H1 (cell line): ENCODE measurements at regions not wholly inside any gene's neighbourhood (a gene's known extent, or its start where the extent isn't known, plus 50 kb on each side); places are given as distances from the start of the nearest gene placed in this dataset.

ENCODE experiments used
- CTCF ChIA-PET: fragments of 300-600 bp; sonication (Branson Sonifier 250); formaldehyde crosslinking; loops from one replicate; lab custom pipeline; 2021; ENCODE audit not compliant: partially characterized antibody; lab: Charles Lee
- POLR2A ChIA-PET: fragments of 300-600 bp; sonication (Branson Sonifier 250); formaldehyde crosslinking; loops from one replicate; lab custom pipeline; 2021; ENCODE audit warnings: inconsistent platforms; ENCODE audit not compliant: partially characterized antibody; lab: Charles Lee
- DNase-seq, 2 experiments: peaks; one replicate each; pipeline versions ENCODE4 v3.0.0 to v3.0.0-alpha.2; 2010 to 2022; ENCODE audit warnings: low spot score in 2 of 2, low read depth in 1 of 2, mixed read lengths in 1 of 2
- FAIRE-seq: peaks from 2 replicates; lab custom pipeline; 2011; peaks lifted over from hg19 to GRCh38; lab: Jason Lieb, UNC
- H2AFZ ChIP-seq: 2 replicates; pipeline ENCODE4 v1.8.1; 2012; ENCODE audit warnings: low read length, inconsistent platforms
- H2AK5ac ChIP-seq: 2 replicates; pipeline ENCODE4 v1.6.1; 2013; ENCODE audit warnings: low read depth, low read length
- H2BK120ac ChIP-seq: replicated peaks from 2 replicates; pipeline ENCODE3; 2013; ENCODE audit warnings: low read depth, low read length, inconsistent platforms
- H2BK12ac ChIP-seq: 2 replicates; pipeline ENCODE4 v1.6.1; 2013; ENCODE audit warnings: low read depth, low read length
- H2BK15ac ChIP-seq: 2 replicates; pipeline ENCODE4 v1.6.1; 2013; ENCODE audit warnings: low read length
- H2BK20ac ChIP-seq: 2 replicates; pipeline ENCODE4 v1.6.1; 2013; ENCODE audit warnings: low read length
- H2BK5ac ChIP-seq: 2 replicates; pipeline ENCODE4 v1.6.1; 2013; ENCODE audit warnings: low read depth, low read length
- H3K14ac ChIP-seq: 2 replicates; pipeline ENCODE4 v1.6.1; 2013; ENCODE audit warnings: inconsistent platforms; ENCODE audit not compliant: insufficient read length
- H3K18ac ChIP-seq: 2 replicates; pipeline ENCODE4 v1.6.1; 2013; ENCODE audit warnings: low read length; ENCODE audit errors: extremely low read depth
- H3K23ac ChIP-seq: 2 replicates; pipeline ENCODE4 v1.6.1; 2013; ENCODE audit warnings: inconsistent platforms; ENCODE audit not compliant: insufficient read length
- H3K23me2 ChIP-seq: 2 replicates; pipeline ENCODE4 v1.6.1; 2013; ENCODE audit warnings: low read depth, low read length
- H3K27ac ChIP-seq: 2 replicates; pipeline ENCODE4 v1.6.1; 2011; ENCODE audit warnings: low read depth, low read length, inconsistent platforms
- H3K27me3 ChIP-seq, 4 experiments: replicated peaks in 1 of 4; 1 replicate in 1 of 4; 2 replicates in 3 of 4; pipeline versions ENCODE4 v1.6.1 to v1.8.1; 2011 to 2013; ENCODE audit warnings: low read length in 3 of 4, mild to moderate bottlenecking in 3 of 4, inconsistent platforms in 2 of 4, mixed read lengths in 2 of 4, moderate library complexity in 1 of 4; ENCODE audit not compliant: control insufficient read depth in 3 of 4, insufficient read depth in 3 of 4; ENCODE audit errors: extremely low read depth in 1 of 4
- H3K36me3 ChIP-seq, 4 experiments: 2 replicates each; pipeline versions ENCODE4 v1.6.1 to v1.8.1; 2011 to 2013; ENCODE audit warnings: mild to moderate bottlenecking in 4 of 4, low read length in 3 of 4, moderate library complexity in 2 of 4, control low read depth in 1 of 4, inconsistent platforms in 1 of 4; ENCODE audit not compliant: insufficient read depth in 4 of 4, control insufficient read depth in 2 of 4
- H3K4ac ChIP-seq: replicated peaks from 2 replicates; pipeline ENCODE3; 2013; ENCODE audit warnings: low read length, low read depth, mixed read lengths, inconsistent platforms; ENCODE audit not compliant: insufficient read length
- H3K4me1 ChIP-seq, 4 experiments: replicated peaks in 1 of 4; 1 replicate in 1 of 4; 2 replicates in 3 of 4; pipeline versions ENCODE4 v1.6.1 to v1.8.1; 2011 to 2013; ENCODE audit warnings: low read length in 3 of 4, inconsistent platforms in 2 of 4, mixed read lengths in 1 of 4; ENCODE audit not compliant: insufficient read depth in 4 of 4, control insufficient read depth in 3 of 4
- H3K4me2 ChIP-seq, 2 experiments: 2 replicates each; pipeline versions ENCODE4 v1.6.1 to v1.8.1; 2011 to 2013; ENCODE audit warnings: low read depth in 2 of 2, low read length in 2 of 2, control low read depth in 1 of 2, inconsistent platforms in 1 of 2, mild to moderate bottlenecking in 1 of 2; ENCODE audit not compliant: insufficient read depth in 1 of 2
- H3K4me3 ChIP-seq, 4 experiments: fragments of 200-600, 300-600 bp in 1 of 4; sonication (generic), shearing (Covaris generic), sonication (Bioruptor Twin) in 1 of 4; 2 replicates each; pipeline versions ENCODE4 v1.5.1 to v1.8.1; 2011 to 2016; ENCODE audit warnings: low read length in 4 of 4, low read depth in 3 of 4, control low read depth in 2 of 4, inconsistent platforms in 2 of 4, mild to moderate bottlenecking in 2 of 4, mixed read lengths in 1 of 4, moderate library complexity in 1 of 4; ENCODE audit not compliant: insufficient read depth in 2 of 4; ENCODE audit errors: extremely low read depth in 1 of 4
- H3K56ac ChIP-seq: replicated peaks from 2 replicates; pipeline ENCODE3; 2013; ENCODE audit warnings: low read depth, mild to moderate bottlenecking, mixed read lengths, low read length, inconsistent platforms; ENCODE audit not compliant: insufficient read length
- H3K79me1 ChIP-seq: 2 replicates; pipeline ENCODE4 v1.6.1; 2013; ENCODE audit warnings: low read depth, low read length, control low read depth
- H3K79me2 ChIP-seq, 2 experiments: 2 replicates each; pipeline versions ENCODE4 v1.6.1 to v1.8.1; 2012 to 2013; ENCODE audit warnings: low read length in 2 of 2, mild to moderate bottlenecking in 2 of 2, inconsistent platforms in 1 of 2; ENCODE audit not compliant: insufficient read depth in 2 of 2, control insufficient read depth in 1 of 2
- H3K9ac ChIP-seq, 4 experiments: replicated peaks in 1 of 4; 1 replicate in 1 of 4; 2 replicates in 3 of 4; pipeline versions ENCODE4 v1.6.1 to v1.8.1; 2011 to 2013; ENCODE audit warnings: low read depth in 3 of 4, low read length in 3 of 4, control low read depth in 2 of 4, mild to moderate bottlenecking in 2 of 4, moderate library complexity in 2 of 4, inconsistent platforms in 1 of 4; ENCODE audit errors: extremely low read depth in 1 of 4
- H3K9me3 ChIP-seq, 2 experiments: 2 replicates each; pipeline versions ENCODE4 v1.6.1 to v1.8.1; 2012 to 2013; ENCODE audit warnings: mild to moderate bottlenecking in 2 of 2, moderate library complexity in 2 of 2, control low read depth in 1 of 2, inconsistent platforms in 1 of 2, low read depth in 1 of 2, low read length in 1 of 2, mixed read lengths in 1 of 2; ENCODE audit not compliant: insufficient read depth in 2 of 2
- H4K20me1 ChIP-seq, 2 experiments: replicated peaks in 1 of 2; 2 replicates each; pipeline versions ENCODE3 to v1.8.1; 2011 to 2013; ENCODE audit warnings: inconsistent platforms in 2 of 2, low read length in 2 of 2, mild to moderate bottlenecking in 1 of 2; ENCODE audit not compliant: insufficient read depth in 2 of 2, control insufficient read depth in 1 of 2
- H4K5ac ChIP-seq: 2 replicates; pipeline ENCODE4 v1.6.1; 2013; ENCODE audit warnings: low read length, low read depth, mixed read lengths, inconsistent platforms; ENCODE audit not compliant: insufficient read length
- H4K8ac ChIP-seq: 2 replicates; pipeline ENCODE4 v1.8.0; 2013; ENCODE audit warnings: mild to moderate bottlenecking, moderate library complexity, low read length, inconsistent platforms; ENCODE audit not compliant: insufficient read depth; ENCODE audit errors: extremely low read depth
- H4K91ac ChIP-seq: replicated peaks from 2 replicates; pipeline ENCODE3; 2013; ENCODE audit warnings: low read length, mixed read lengths, inconsistent platforms; ENCODE audit not compliant: insufficient read length
- BCL11A ChIP-seq, 2 experiments: IDR thresholded peaks; one replicate each; pipeline ENCODE4 v1.6.1; 2011; ENCODE audit warnings: low read depth in 2 of 2, low read length in 2 of 2, mild to moderate bottlenecking in 2 of 2
- CBX5 ChIP-seq: fragments of 300-800, 300-1000 bp; sonication (generic); IDR thresholded peaks from 2 replicates; pipeline ENCODE4 v1.7.1; 2016; ENCODE audit warnings: antibody characterized with exemption, low read length, low read depth
- CBX8 ChIP-seq: fragments of 300-800, 300-1000 bp; sonication (generic); IDR thresholded peaks from 2 replicates; pipeline ENCODE4 v1.7.1; 2016; ENCODE audit warnings: low read depth, low read length, borderline replicate concordance
- CREB1 ChIP-seq: IDR thresholded peaks from 2 replicates; pipeline ENCODE4 v1.6.1; 2012; ENCODE audit warnings: inconsistent platforms
- EP300 ChIP-seq, 2 experiments: IDR thresholded peaks; 1 replicate in 1 of 2; 2 replicates in 1 of 2; pipeline ENCODE4 v1.6.1; 2011 to 2012; ENCODE audit warnings: low read depth in 2 of 2, low read length in 2 of 2, mild to moderate bottlenecking in 2 of 2, borderline replicate concordance in 1 of 2, inconsistent platforms in 1 of 2, moderate library complexity in 1 of 2
- KDM5A ChIP-seq: fragments of 200-600 bp; IDR thresholded peaks from 2 replicates; pipeline ENCODE4 v1.7.1; 2012; ENCODE audit warnings: mild to moderate bottlenecking, low read length, inconsistent platforms, mixed read lengths
- POLR2A ChIP-seq, 2 experiments: IDR thresholded peaks; 1 replicate in 1 of 2; 2 replicates in 1 of 2; pipeline ENCODE4 v1.6.1; 2011; ENCODE audit warnings: low read depth in 2 of 2, low read length in 2 of 2, mild to moderate bottlenecking in 2 of 2; ENCODE audit errors: control extremely low read depth in 1 of 2
- RXRA ChIP-seq: IDR thresholded peaks from 2 replicates; pipeline ENCODE4 v1.6.1; 2011; ENCODE audit warnings: low read depth, mild to moderate bottlenecking, low read length, moderate library complexity; ENCODE audit not compliant: insufficient read depth
- SP4 ChIP-seq: IDR thresholded peaks from 2 replicates; pipeline ENCODE4 v1.6.1; 2012; ENCODE audit warnings: low read length, inconsistent platforms
- TBP ChIP-seq: IDR thresholded peaks from 2 replicates; pipeline ENCODE4 v1.6.1; 2011; ENCODE audit warnings: low read depth, low read length, improper control_type of control experiment
- WGBS, 2 experiments: shearing (Covaris generic) in 1 of 2; methylation state at CpG; one replicate each; pipeline versions ENCODE4 v1.1.6 to v1.1.7; 2013 to 2015; ENCODE audit warnings: low lambda C conversion rate in 2 of 2, mixed read lengths in 2 of 2, inconsistent platforms in 1 of 2, low coverage in 1 of 2, missing lambda C conversion rate in 1 of 2; ENCODE audit not compliant: insufficient replicate concordance in 2 of 2, insufficient coverage in 1 of 2, insufficient read length in 1 of 2; ENCODE audit errors: extremely low coverage in 1 of 2, missing lambda C conversion rate in 1 of 2; 5-methylcytosine and 5-hydroxymethylcytosine counted together
- TF ChIP-seq, protein P1 (sequence below), 3 experiments: IDR thresholded peaks; 1 replicate in 2 of 3; 2 replicates in 1 of 3; pipeline versions ENCODE4 v1.5.1 to v1.6.1; 2011; ENCODE audit warnings: low read length in 3 of 3, mild to moderate bottlenecking in 3 of 3, inconsistent platforms in 2 of 3, low read depth in 1 of 3, moderate library complexity in 1 of 3; ENCODE audit not compliant: insufficient read depth in 1 of 3; ENCODE audit errors: control extremely low read depth in 1 of 3
- TF ChIP-seq, protein P2 (sequence below): IDR thresholded peaks from 2 replicates; pipeline ENCODE4 v1.6.1; 2012; ENCODE audit warnings: inconsistent platforms

DNA sequence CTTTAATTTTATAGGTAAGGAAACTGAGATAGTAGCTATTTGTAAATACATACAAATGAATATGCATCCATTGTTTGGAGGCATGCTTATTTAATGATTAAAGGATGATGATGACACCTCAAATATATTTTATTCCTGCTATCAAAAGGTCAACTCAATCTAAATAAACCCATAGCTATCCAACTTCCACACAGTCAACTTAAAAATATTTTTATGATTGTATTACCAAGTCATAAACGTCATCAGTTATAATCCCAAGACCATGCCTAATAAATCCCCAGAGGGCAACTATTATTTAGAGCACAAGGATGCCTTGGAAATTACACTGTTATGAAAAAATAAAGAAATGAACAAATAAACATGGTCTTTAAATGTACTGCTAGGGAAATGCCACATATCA, 102.1 kb downstream of the MPP7 start:
- CTCF ChIA-PET: interaction anchor here (1.0 to 2.2 kb wide), 2 partner anchors 8 to 41 kb away, joined by 3 to 8 read pairs; no protein-coding TSS in a partner anchor
- H3K9me3 ChIP-seq: no peaks in the 10 kb centered on the region
- no peak overlapping the region for H4K91ac ChIP-seq
- no peaks in the 10 kb centered on the region for H4K20me1 ChIP-seq
- H3K4me1 ChIP-seq: no peaks in the 10 kb centered on the region
- H3K27me3 ChIP-seq: no peaks in the 10 kb centered on the region
- no peak overlapping the region for H2BK5ac ChIP-seq
- H3K4me2 ChIP-seq: no peak overlapping the region
- no peak overlapping the region for H2AK5ac ChIP-seq
- H2BK12ac ChIP-seq: no peak overlapping the region
- H3K79me2 ChIP-seq: no peaks in the 10 kb centered on the region
- no peak overlapping the region for H3K9ac ChIP-seq
- H4K8ac ChIP-seq: no peak overlapping the region
- no peak overlapping the region for H3K27ac ChIP-seq
- H3K36me3 ChIP-seq: no peaks in the 10 kb centered on the region
- H3K56ac ChIP-seq: no peak overlapping the region
- no peak overlapping the region for H3K18ac ChIP-seq
- H3K23me2 ChIP-seq: no peaks in the 10 kb centered on the region
- H3K14ac ChIP-seq: no peak overlapping the region
- no peak overlapping the region for H4K5ac ChIP-seq
- FAIRE-seq: no peak
- no peak overlapping the region for H2BK120ac ChIP-seq
- WGBS, 2 experiments: 92% methylated on average over 1 of the region's 1 CpG; no CpG with 5 or more reads in 1 of the 2 experiments
- no peak for DNase-seq
- H2AFZ ChIP-seq: no peak overlapping the region
- H2BK20ac ChIP-seq: no peak overlapping the region
- H3K4ac ChIP-seq: no peak overlapping the region
- POLR2A ChIA-PET: no interaction called here
- H3K4me3 ChIP-seq: no peak overlapping the region
- H2BK15ac ChIP-seq: no peak overlapping the region
- TF ChIP-seq CBX8 (no peak), TBP (no peak), EP300 (IDR thresholded peaks at IDR 0.05; ENCODE audit: borderline replicate concordance in 1 of 2, low read depth in 2 of 2, low read length in 2 of 2) (no peak), POLR2A (IDR thresholded peaks at IDR 0.05; ENCODE audit: control extremely low read depth in 1 of 2, low read depth in 2 of 2, low read length in 2 of 2) (no peak), BCL11A (IDR thresholded peaks at IDR 0.05; ENCODE audit: low read depth in 2 of 2, low read length in 2 of 2) (no peak), RXRA (no peak), KDM5A (no peak), CREB1 (no peak), SP4 (no peak), CBX5 (no peak)
- TF ChIP-seq, protein P1, sequence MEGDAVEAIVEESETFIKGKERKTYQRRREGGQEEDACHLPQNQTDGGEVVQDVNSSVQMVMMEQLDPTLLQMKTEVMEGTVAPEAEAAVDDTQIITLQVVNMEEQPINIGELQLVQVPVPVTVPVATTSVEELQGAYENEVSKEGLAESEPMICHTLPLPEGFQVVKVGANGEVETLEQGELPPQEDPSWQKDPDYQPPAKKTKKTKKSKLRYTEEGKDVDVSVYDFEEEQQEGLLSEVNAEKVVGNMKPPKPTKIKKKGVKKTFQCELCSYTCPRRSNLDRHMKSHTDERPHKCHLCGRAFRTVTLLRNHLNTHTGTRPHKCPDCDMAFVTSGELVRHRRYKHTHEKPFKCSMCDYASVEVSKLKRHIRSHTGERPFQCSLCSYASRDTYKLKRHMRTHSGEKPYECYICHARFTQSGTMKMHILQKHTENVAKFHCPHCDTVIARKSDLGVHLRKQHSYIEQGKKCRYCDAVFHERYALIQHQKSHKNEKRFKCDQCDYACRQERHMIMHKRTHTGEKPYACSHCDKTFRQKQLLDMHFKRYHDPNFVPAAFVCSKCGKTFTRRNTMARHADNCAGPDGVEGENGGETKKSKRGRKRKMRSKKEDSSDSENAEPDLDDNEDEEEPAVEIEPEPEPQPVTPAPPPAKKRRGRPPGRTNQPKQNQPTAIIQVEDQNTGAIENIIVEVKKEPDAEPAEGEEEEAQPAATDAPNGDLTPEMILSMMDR (IDR thresholded peaks at IDR 0.05; ENCODE audit: control extremely low read depth in 1 of 3, insufficient read depth in 1 of 3, low read depth in 1 of 3, low read length in 3 of 3): no peak
- TF ChIP-seq, protein P2, sequence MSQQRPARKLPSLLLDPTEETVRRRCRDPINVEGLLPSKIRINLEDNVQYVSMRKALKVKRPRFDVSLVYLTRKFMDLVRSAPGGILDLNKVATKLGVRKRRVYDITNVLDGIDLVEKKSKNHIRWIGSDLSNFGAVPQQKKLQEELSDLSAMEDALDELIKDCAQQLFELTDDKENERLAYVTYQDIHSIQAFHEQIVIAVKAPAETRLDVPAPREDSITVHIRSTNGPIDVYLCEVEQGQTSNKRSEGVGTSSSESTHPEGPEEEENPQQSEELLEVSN: no peak
- TF ChIP-seq, all 59 proteins: peak for 0
- Histone ChIP-seq H3K79me1 (no peaks in the 10 kb centered on the region), H3K23ac (no peak overlapping the region)
